Jurkat, Clone E6-1 (cell line): ENCODE measurements at regions not wholly inside any gene's neighbourhood (a gene's known extent, or its start where the extent isn't known, plus 50 kb on each side); places are given as distances from the start of the nearest gene placed in this dataset.
"Not testable (repeated sequence)": the region's sequence is repeated elsewhere in the genome, so short reads cannot be mapped to it uniquely, and the experiment has no call there.

Experiments
- DNase-seq: peaks from one replicate; pipeline ENCODE4 v3.0.0-alpha.2; 2011; ENCODE audit warnings: low read depth, low spot score
- H3K4me3 ChIP-seq: 2 replicates; pipeline ENCODE4 v1.5.1; 2011; ENCODE audit warnings: mild to moderate bottlenecking, low read length, control low read depth, moderate library complexity

- no peak for DNase-seq
These were observed 725.1 kb upstream of the FRG1 start for GRCh38 chr4:189215574-189215973.

GRCh38 chr4:189221691-189222090 lies 719.0 kb upstream of the FRG1 start:
- DNase-seq, result no peak
- H3K4me3 ChIP-seq, result no peak overlapping the region

More at GRCh38 chr4:189215574-189215973, 725.1 kb upstream of the FRG1 start:
- H3K4me3 ChIP-seq, result no peak overlapping the region

- no peak for DNase-seq
- no peak overlapping the region for H3K4me3 ChIP-seq
These were observed 711.9 kb upstream of the FRG1 start for GRCh38 chr4:189228726-189229125.

- H3K4me3 ChIP-seq, result no peak overlapping the region
- no peak for DNase-seq
These were observed 708.4 kb upstream of the FRG1 start for GRCh38 chr4:189232274-189232673.

GRCh38 chr4:189233754-189234153 lies 706.9 kb upstream of the FRG1 start:
- not testable (repeated sequence) for DNase-seq, H3K4me3 ChIP-seq

- not testable (repeated sequence) for DNase-seq, H3K4me3 ChIP-seq
These were observed 705.7 kb upstream of the FRG1 start for GRCh38 chr4:189234948-189235347.

- no peak for DNase-seq
These were observed 705.1 kb upstream of the FRG1 start for GRCh38 chr4:189235599-189235998.

GRCh38 chr4:189236321-189236720 lies 704.4 kb upstream of the FRG1 start:
- H3K4me3 ChIP-seq, DNase-seq: not testable (repeated sequence)

More at GRCh38 chr4:189235599-189235998, 705.1 kb upstream of the FRG1 start:
- H3K4me3 ChIP-seq, result no peak overlapping the region

GRCh38 chr4:189237340-189237739 lies 703.3 kb upstream of the FRG1 start:
- DNase-seq, result no peak
- H3K4me3 ChIP-seq, result no peak overlapping the region

- no peak for DNase-seq
- no peak overlapping the region for H3K4me3 ChIP-seq
These were observed 685.0 kb upstream of the FRG1 start for GRCh38 chr4:189255636-189256035.

- DNase-seq, result no peak
- no peak overlapping the region for H3K4me3 ChIP-seq
These were observed 679.2 kb upstream of the FRG1 start for GRCh38 chr4:189261475-189261874.

GRCh38 chr4:189265515-189265914 lies 675.2 kb upstream of the FRG1 start:
- H3K4me3 ChIP-seq, result no peak overlapping the region
- DNase-seq, result no peak

- no peak for DNase-seq
- no peak overlapping the region for H3K4me3 ChIP-seq
These were observed 673.2 kb upstream of the FRG1 start for GRCh38 chr4:189267312-189267965.

GRCh38 chr4:189278597-189279165 lies 662.0 kb upstream of the FRG1 start:
- H3K4me3 ChIP-seq, result no peak overlapping the region
- DNase-seq, result no peak

GRCh38 chr4:189279188-189279587 lies 661.5 kb upstream of the FRG1 start:
- H3K4me3 ChIP-seq, result no peak overlapping the region
- no peak for DNase-seq

GRCh38 chr4:189285377-189285776 lies 655.3 kb upstream of the FRG1 start:
- H3K4me3 ChIP-seq, result no peak overlapping the region
- DNase-seq, result no peak

- H3K4me3 ChIP-seq, result no peak overlapping the region
- no peak for DNase-seq
These were observed 648.7 kb upstream of the FRG1 start for GRCh38 chr4:189291939-189292338.

- no peak for DNase-seq
- no peak overlapping the region for H3K4me3 ChIP-seq
These were observed 647.2 kb upstream of the FRG1 start for GRCh38 chr4:189293459-189293858.

- no peak for DNase-seq
- no peak overlapping the region for H3K4me3 ChIP-seq
These were observed 646.1 kb upstream of the FRG1 start for GRCh38 chr4:189294574-189294973.

- H3K4me3 ChIP-seq, result no peak overlapping the region
- DNase-seq, result no peak
These were observed 641.0 kb upstream of the FRG1 start for GRCh38 chr4:189299706-189300105.

- no peak overlapping the region for H3K4me3 ChIP-seq
- DNase-seq, result no peak
These were observed 639.0 kb upstream of the FRG1 start for GRCh38 chr4:189301692-189302091.
